Frontal cortex (tissue), 3 donors: ENCODE measurements at regions not wholly inside any gene's neighbourhood (a gene's known extent, or its start where the extent isn't known, plus 50 kb on each side); places are given as distances from the start of the nearest gene placed in this dataset.
"Not testable (repeated sequence)": the region's sequence is repeated elsewhere in the genome, so short reads cannot be mapped to it uniquely, and the experiment has no call there.

Experiments used
- DNase-seq, 2 donors: peaks; one replicate each; pipeline ENCODE4 v3.0.0; 2012; ENCODE audit warnings: low spot score in 2 of 2
- FAIRE-seq: peaks from 2 replicates; lab custom pipeline; 2012; peaks lifted over from hg19 to GRCh38; lab: Jason Lieb, UNC
- donor health status: control.
- donor health status: control.
- donor health status: control.

DNA sequence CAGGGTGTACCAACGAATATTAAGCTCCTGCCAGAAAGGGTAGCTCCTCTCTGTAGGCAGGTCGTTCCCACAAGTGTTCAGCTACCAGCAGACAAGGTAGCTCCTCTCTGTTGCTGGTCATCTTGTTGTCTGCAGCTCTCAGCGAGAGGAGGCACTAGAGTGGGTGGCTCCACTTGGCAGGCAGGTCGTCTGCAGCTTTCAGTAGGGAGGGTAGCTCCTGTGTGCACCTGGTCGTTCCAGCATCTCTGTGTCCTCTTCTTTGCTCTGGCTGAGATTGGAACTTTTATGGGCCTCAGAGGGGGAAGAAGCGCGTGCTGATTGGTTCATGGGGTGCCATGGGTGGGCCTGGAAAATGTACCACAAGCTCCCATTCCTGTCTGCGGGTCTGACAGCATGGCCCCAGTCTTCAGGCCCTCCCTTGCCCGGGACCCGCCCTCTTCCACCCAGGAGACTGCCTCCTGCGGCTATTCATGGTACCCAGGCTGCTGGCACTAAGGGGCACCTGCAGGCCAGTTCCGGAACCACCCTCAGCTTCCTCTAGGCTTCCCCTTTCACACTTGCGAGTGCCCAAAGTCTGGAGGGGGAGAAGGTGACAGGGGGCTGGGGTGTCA lies 63.9 kb upstream of the CACNA2D1 start:
- no peak for DNase-seq
- FAIRE-seq, result no peak

GRCh38 chr7:82506702-82507101 lies 63.1 kb upstream of the CACNA2D1 start:
- no peak for FAIRE-seq
- DNase-seq, result peak in 1 of 2 donors; percentile 35

DNA sequence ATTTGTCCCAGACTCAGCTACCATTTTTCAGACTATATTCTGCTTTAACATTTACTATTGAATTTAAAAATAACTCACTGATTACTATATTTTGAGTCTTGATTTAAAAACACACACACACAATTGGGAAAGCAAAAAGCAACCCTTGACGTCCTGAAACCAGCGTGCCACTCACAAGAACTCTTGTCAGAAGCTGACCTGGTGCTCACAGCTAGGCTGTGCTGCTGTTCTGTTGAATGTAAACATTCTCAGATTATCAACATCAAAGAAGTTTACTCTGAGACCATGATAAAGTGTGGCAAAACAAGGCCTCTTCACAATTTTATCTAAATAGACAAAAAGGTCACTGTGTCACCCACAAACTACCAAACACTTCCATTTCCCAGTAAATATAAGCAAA lies 62.6 kb upstream of the CACNA2D1 start:
- DNase-seq, result no peak
- no peak for FAIRE-seq

- DNase-seq, result no peak
- no peak for FAIRE-seq
Measured at GRCh38 chr7:82501346-82501745, 57.8 kb upstream of the CACNA2D1 start.

DNA sequence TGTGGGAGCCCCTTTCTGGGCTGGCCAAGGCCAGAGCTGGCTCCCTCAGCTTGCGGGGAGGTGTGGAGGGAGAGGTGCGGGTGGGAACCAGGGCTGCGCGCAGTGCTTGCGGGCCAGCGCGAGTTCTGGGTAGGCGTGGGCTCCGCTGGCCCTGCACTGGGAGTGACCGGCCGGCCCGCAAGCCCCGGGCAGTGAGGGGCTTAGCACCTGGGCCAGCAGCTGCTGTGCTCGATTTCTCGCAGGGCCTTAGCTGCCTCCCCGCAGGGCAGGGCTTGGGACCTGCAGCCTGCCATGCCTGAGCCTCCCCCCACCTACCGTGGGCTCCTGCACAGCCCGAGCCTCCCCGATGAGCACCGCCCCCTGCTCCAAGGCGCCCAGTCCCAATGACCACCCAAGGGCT lies 56.0 kb upstream of the CACNA2D1 start:
- not testable (repeated sequence) for FAIRE-seq, DNase-seq

DNA sequence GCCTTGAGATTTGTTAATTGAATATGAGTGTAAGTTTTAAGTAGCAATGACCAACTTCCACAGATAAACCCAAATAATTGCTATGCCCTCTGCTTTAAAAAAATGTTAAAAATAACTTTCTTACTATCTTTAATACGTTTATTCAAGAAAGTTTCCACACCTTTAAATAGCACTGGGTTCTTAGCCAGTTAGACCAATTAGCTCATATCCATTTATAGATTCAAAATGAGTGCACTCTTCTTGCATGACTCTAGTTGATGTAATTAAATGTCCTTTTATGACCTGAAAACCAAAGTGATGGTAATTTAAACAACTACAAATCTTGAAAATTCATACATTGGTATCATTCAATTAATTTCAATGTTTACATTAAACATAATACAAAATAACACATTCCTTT lies 50.8 kb upstream of the CACNA2D1 start:
- FAIRE-seq, result no peak

More for the DNA sequence above, 50.8 kb upstream of the CACNA2D1 start:
- no peak for DNase-seq
